Esophagus muscularis mucosa (tissue), 4 donors: ENCODE measurements at regions not wholly inside any gene's neighbourhood (a gene's known extent, or its start where the extent isn't known, plus 50 kb on each side); places are given as distances from the start of the nearest gene placed in this dataset.

ENCODE experiments used
- DNase-seq: peaks from one replicate; pipeline ENCODE4 v3.0.0-alpha.2; 2017; ENCODE audit errors: extremely low spot score
- H3K27ac ChIP-seq, 4 donors: fragments of 200-600 bp; sonication (generic); replicated peaks in 1 of 4; 1 replicate in 3 of 4; 2 replicates in 1 of 4; pipeline ENCODE4 v1.5.1; 2016 to 2019; ENCODE audit warnings: mild to moderate bottlenecking in 1 of 4
- H3K27me3 ChIP-seq, 4 donors: fragments of 200-600 bp; sonication (generic); one replicate each; pipeline versions ENCODE4 v1.5.1 to v1.6.0; 2016 to 2019
- H3K36me3 ChIP-seq, 4 donors: fragments of 200-600 bp; sonication (generic); one replicate each; pipeline ENCODE4 v1.5.1; 2016 to 2019
- H3K4me1 ChIP-seq, 4 donors: fragments of 200-600 bp; sonication (generic); one replicate each; pipeline ENCODE4 v1.5.1; 2016 to 2019
- H3K4me3 ChIP-seq, 4 donors: fragments of 200-600 bp; sonication (generic); 1 replicate in 2 of 4; 2 replicates in 2 of 4; pipeline ENCODE4 v1.5.1; 2016 to 2019; ENCODE audit warnings: mild to moderate bottlenecking in 4 of 4, moderate library complexity in 1 of 4
- H3K9me3 ChIP-seq, 4 donors: fragments of 200-600 bp; sonication (generic); 1 replicate in 3 of 4; 2 replicates in 1 of 4; pipeline ENCODE4 v1.5.1; 2016 to 2019
- EP300 ChIP-seq: sonication (generic); formaldehyde crosslinking; IDR thresholded peaks from one replicate; pipeline ENCODE4 v1.6.1; 2017; ENCODE audit warnings: antibody characterized with exemption
- POLR2A ChIP-seq: fragments of 450-650 bp; IDR thresholded peaks from one replicate; pipeline ENCODE4 v1.6.1; 2017; ENCODE audit warnings: antibody characterized with exemption, moderate library complexity, mild to moderate bottlenecking, low read depth
- POLR2AphosphoS5 ChIP-seq, 2 donors: sonication (generic); formaldehyde crosslinking; IDR thresholded peaks; one replicate each; pipeline ENCODE4 v1.6.1; 2017; ENCODE audit warnings: antibody characterized with exemption in 2 of 2
- WGBS: methylation state at CpG from one replicate; pipeline ENCODE4 v1.1.5; 2018; 5-methylcytosine and 5-hydroxymethylcytosine counted together
- intact Hi-C: fragments of 100-400 bp; cut with DNase I; formaldehyde crosslinking; loops from one replicate; pipeline ENCODE4 v1.15.1; 2023
- TF ChIP-seq, protein P1 (sequence below), 3 experiments: fragments of 200-600 bp in 2 of 3; fragments of 450-650 bp in 1 of 3; sonication (generic) in 2 of 3; IDR thresholded peaks; one replicate each; pipeline ENCODE4 v1.5.1; 2017 to 2019; ENCODE audit warnings: antibody characterized with exemption in 3 of 3, mild to moderate bottlenecking in 2 of 3, moderate library complexity in 1 of 3

DNA sequence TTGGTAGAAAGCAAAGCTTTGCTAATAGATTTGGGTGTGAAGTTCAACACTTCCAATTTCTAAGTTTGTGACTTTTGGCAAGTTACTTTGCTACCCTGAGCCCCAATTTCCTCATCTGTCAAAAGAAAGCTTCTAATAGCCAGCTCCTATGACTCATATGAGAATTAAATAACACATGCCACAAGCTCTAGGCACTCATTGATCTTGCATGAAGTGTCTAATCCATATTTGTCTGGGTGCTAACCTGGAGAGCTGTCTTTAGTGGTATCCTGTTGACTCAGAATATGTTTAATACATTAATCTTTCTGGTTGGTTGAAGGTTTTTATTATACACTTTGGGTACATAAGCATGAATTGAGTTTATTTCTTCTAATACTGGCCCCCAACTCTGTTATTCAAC is 188.8 kb downstream of the POSTN start:
- TF ChIP-seq, protein P1, sequence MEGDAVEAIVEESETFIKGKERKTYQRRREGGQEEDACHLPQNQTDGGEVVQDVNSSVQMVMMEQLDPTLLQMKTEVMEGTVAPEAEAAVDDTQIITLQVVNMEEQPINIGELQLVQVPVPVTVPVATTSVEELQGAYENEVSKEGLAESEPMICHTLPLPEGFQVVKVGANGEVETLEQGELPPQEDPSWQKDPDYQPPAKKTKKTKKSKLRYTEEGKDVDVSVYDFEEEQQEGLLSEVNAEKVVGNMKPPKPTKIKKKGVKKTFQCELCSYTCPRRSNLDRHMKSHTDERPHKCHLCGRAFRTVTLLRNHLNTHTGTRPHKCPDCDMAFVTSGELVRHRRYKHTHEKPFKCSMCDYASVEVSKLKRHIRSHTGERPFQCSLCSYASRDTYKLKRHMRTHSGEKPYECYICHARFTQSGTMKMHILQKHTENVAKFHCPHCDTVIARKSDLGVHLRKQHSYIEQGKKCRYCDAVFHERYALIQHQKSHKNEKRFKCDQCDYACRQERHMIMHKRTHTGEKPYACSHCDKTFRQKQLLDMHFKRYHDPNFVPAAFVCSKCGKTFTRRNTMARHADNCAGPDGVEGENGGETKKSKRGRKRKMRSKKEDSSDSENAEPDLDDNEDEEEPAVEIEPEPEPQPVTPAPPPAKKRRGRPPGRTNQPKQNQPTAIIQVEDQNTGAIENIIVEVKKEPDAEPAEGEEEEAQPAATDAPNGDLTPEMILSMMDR (IDR thresholded peaks at IDR 0.05): no peak
- Histone ChIP-seq H3K4me3 (no peak overlapping the region), H3K27ac (no peak overlapping the region), H3K9me3 (no peaks in the 10 kb centered on the region), H3K27me3 (no peaks in the 10 kb centered on the region), H3K36me3 (no peaks in the 10 kb centered on the region), H3K4me1 (no peaks in the 10 kb centered on the region)
- no peak for DNase-seq
- intact Hi-C loops: no loop called here

DNA sequence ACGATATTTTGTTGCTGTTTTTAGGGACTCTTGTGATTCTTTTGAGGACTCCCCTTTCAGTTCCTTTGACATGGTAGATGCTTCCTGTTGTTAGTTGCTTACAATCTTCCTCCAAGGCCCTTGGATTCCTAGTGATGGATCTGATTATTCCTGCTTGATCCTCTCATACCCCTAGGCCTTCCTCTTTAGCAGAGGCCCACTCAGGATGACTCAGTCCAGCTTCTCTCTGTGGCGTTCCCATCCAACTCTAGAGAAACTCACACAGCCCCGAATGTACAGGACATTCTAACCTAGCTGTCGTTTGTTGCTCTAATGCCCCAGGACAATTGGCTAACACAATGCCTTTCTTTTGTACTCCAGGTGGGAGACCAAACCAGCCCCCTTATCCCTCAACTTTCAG is 191.4 kb downstream of the POSTN start:
- Histone ChIP-seq H3K27ac (no peak overlapping the region), H3K4me1 (no peaks in the 10 kb centered on the region), H3K36me3 (no peaks in the 10 kb centered on the region), H3K9me3 (no peaks in the 10 kb centered on the region), H3K4me3 (no peak overlapping the region), H3K27me3 (no peaks in the 10 kb centered on the region)
- DNase-seq: no peak
- TF ChIP-seq POLR2A (no peak), EP300 (no peak), POLR2AphosphoS5 (IDR thresholded peaks at IDR 0.05) (no peak)
- TF ChIP-seq, protein P1 (IDR thresholded peaks at IDR 0.05): no peak
- intact Hi-C loops: no loop called here
- WGBS: 76% methylated on average over 4 of the region's 4 CpGs

DNA sequence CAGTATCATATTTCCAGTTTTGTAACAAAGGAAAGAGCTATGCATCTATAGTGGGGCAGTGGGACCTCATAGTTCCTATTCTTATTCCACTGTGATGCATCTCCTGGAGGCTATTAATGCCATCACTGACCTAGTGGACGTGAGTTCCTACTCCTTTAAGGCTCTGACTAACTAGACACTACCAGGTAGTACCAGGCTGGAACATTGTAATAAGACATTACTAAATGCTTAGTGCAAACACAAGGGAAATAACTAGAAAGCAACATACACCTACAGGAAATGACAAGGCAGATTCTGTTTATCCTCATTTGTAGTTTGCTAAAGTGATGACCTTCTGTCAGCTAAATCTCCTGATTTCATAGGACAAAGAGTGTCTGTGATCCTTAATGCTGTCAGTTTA is 192.5 kb downstream of the POSTN start:
- H3K27ac ChIP-seq: no peak overlapping the region
- no peaks in the 10 kb centered on the region for H3K4me1 ChIP-seq
- intact Hi-C loops: no loop called here
- WGBS: 87% methylated on average over 1 of the region's 1 CpG
- H3K27me3 ChIP-seq: no peaks in the 10 kb centered on the region
- H3K9me3 ChIP-seq: no peaks in the 10 kb centered on the region
- no peak for DNase-seq
- no peaks in the 10 kb centered on the region for H3K36me3 ChIP-seq
- no peak overlapping the region for H3K4me3 ChIP-seq
- TF ChIP-seq POLR2A: no peak
- no peak for TF ChIP-seq EP300
- TF ChIP-seq POLR2AphosphoS5 (IDR thresholded peaks at IDR 0.05): no peak
- TF ChIP-seq, protein P1 (IDR thresholded peaks at IDR 0.05): no peak

DNA sequence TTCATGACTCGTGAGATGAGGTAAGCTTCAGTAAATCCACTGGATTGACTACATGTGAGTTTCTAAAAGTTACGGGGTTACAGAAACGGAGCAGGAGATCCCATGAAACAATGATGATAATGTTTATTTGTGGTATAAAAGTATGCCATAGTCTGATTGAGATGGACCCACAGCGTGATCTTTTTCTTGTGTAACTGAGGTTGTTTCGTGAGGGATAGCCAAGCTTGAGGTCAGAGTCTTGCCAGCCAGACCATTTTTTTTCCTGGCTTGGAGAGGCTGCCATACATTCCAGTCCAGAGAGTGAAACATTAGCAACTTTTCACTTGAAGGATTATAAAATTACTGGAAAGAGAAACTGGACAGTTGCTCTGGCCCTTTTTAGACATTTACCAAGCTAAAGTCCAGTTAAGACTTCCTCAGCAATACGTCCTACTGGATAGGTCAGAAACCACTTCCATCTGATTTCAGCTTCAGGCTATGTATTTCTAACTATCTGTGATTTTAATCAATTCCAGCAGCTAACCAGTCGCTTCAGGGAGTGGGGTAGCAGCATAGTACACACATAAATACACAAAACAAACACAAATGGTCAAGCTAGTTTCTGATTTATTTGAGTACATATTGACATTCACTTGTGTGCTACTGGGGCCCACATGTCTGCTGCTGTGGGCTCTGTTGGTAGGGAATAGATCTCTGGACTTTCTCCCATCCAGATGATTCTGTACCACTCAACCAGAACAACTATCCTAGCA is 194.6 kb downstream of the POSTN start:
- no peaks in the 10 kb centered on the region for H3K4me1 ChIP-seq
- TF ChIP-seq POLR2AphosphoS5 (IDR thresholded peaks at IDR 0.05) (no peak), POLR2A (no peak), EP300 (no peak)
- TF ChIP-seq, protein P1 (IDR thresholded peaks at IDR 0.05): no peak
- 78% methylated on average over 6 of the region's 7 CpGs for WGBS
- no peaks in the 10 kb centered on the region for H3K9me3 ChIP-seq
- H3K36me3 ChIP-seq: no peaks in the 10 kb centered on the region
- intact Hi-C loops: no loop called here
- no peak overlapping the region for H3K4me3 ChIP-seq
- DNase-seq: no peak
- H3K27ac ChIP-seq: no peak overlapping the region
- H3K27me3 ChIP-seq: no peaks in the 10 kb centered on the region

DNA sequence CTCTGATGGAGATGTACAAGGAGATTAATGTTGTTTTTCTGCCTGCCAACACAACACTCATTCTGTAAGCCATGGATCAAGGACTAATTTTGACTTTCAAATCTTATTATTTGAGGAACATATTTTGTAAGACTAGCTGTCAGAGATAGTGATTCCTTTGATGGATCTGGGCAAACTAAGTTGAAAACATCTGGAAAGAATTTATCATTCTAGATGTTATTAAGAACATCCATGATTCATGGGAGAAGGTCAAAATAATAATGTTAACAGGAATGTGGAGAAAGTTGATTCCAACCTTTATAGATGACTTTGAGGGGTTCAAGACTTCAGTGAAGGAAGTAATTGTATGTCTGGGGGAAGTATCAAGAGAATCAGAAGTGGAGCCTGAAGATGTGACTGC is 196.8 kb downstream of the POSTN start:
- no peaks in the 10 kb centered on the region for H3K9me3 ChIP-seq
- no peaks in the 10 kb centered on the region for H3K36me3 ChIP-seq
- no peak overlapping the region for H3K27ac ChIP-seq
- no peak for DNase-seq
- no peaks in the 10 kb centered on the region for H3K27me3 ChIP-seq
- no peak overlapping the region for H3K4me3 ChIP-seq
- intact Hi-C loops: no loop called here
- H3K4me1 ChIP-seq: no peaks in the 10 kb centered on the region
- TF ChIP-seq EP300 (no peak), POLR2AphosphoS5 (IDR thresholded peaks at IDR 0.05) (no peak), POLR2A (no peak)
- TF ChIP-seq, protein P1 (IDR thresholded peaks at IDR 0.05): no peak
